GM21825 (cell line): ENCODE measurements at regions not wholly inside any gene's neighbourhood (a gene's known extent, or its start where the extent isn't known, plus 50 kb on each side); places are given as distances from the start of the nearest gene placed in this dataset.
"Not testable (repeated sequence)": the region's sequence is repeated elsewhere in the genome, so short reads cannot be mapped to it uniquely, and the experiment has no call there.

Experiments used
- ATAC-seq: cut with Tn5 transposase; IDR thresholded peaks from one replicate; pipeline ENCODE4 v1.9.1; 2021; ENCODE audit warnings: mild to moderate bottlenecking, moderate library complexity; ENCODE audit not compliant: unreplicated experiment

GRCh38 chr5:111836426-111836825 is 79.4 kb upstream of the NREP start:
- ATAC-seq, result no peak

- no peak for ATAC-seq
These were observed 78.1 kb upstream of the NREP start for GRCh38 chr5:111834926-111835599.

- no peak for ATAC-seq
These were observed 73.3 kb upstream of the NREP start for GRCh38 chr5:111830333-111830732.

GRCh38 chr5:111829701-111830100 is 72.7 kb upstream of the NREP start:
- no peak for ATAC-seq

GRCh38 chr5:111826064-111826463 is 69.1 kb upstream of the NREP start:
- no peak for ATAC-seq

GRCh38 chr5:111820072-111820471 is 63.1 kb upstream of the NREP start:
- ATAC-seq, result no peak

- ATAC-seq, result not testable (repeated sequence)
These were observed 62.0 kb upstream of the NREP start for GRCh38 chr5:111819028-111819427.

GRCh38 chr5:111813537-111813936 is 56.5 kb upstream of the NREP start:
- no peak for ATAC-seq

GRCh38 chr5:111810112-111810511 is 53.1 kb upstream of the NREP start:
- ATAC-seq, result no peak
